ENCODE measurements at regions not wholly inside any gene's neighbourhood (a gene's known extent, or its start where the extent isn't known, plus 50 kb on each side); places are given as distances from the start of the nearest gene placed in this dataset.

- Mint-ChIP-seq H3K27me3 (no peaks in the 10 kb centered on the region), H3K4me1 (no peaks in the 10 kb centered on the region), H3K4me3 (no peak overlapping the region), H3K9me3 (peaks cover 0 to 10% (median 4%) of the 10 kb centered on the region in 7 donors), H3K36me3 (no peaks in the 10 kb centered on the region), H3K27ac (no peak overlapping the region)
- Histone ChIP-seq H3K27ac (ENCODE audit: insufficient read depth, low read length, poor library complexity, severe bottlenecking) (no peak overlapping the region), H3K27me3 (ENCODE audit: control insufficient read depth, insufficient read depth, low read length) (no peaks in the 10 kb centered on the region), H3K36me3 (ENCODE audit: control insufficient read depth, insufficient read depth, low read length) (no peaks in the 10 kb centered on the region), H3K4me3 (ENCODE audit: low read depth, low read length) (no peak overlapping the region), H3K4me1 (ENCODE audit: control insufficient read depth, insufficient read depth, low read length, poor library complexity, severe bottlenecking) (no peaks in the 10 kb centered on the region), H3K9me3 (ENCODE audit: control insufficient read depth in 2 of 2, low read length in 2 of 2) (no peaks in the 10 kb centered on the region)
- ATAC-seq (ENCODE audit: low read depth in 2 of 2) (no peak), DNase-seq (no peak)
These were observed 170.4 kb downstream of the DKK1 start for GRCh38 chr10:52484206-52485065.

DNA sequence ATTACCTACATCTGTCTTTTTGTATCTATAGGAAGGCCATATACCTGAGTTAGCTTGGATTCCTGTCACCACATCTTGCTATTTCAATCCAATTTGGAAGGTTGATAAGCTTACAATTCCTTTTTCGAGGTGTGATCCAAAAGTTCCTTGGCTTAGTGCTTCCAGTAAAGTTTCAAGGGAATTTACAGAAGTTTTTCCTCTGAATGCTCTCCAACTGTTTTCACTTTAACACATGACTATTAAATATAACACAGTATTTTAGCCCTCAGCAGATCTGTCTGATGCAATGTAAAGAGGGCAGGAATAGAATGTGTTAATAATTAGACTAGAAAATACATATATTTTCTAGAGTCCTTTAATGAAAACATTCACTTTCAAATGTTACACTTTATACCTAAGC lies 171.4 kb downstream of the DKK1 start:
- Mint-ChIP-seq H3K27ac (no peak overlapping the region), H3K36me3 (no peaks in the 10 kb centered on the region), H3K4me1 (no peaks in the 10 kb centered on the region), H3K27me3 (no peaks in the 10 kb centered on the region), H3K9me3 (peaks cover 0 to 7% (median 3%) of the 10 kb centered on the region in 7 donors), H3K4me3 (no peak overlapping the region)
- H3K36me3 ChIP-seq (ENCODE audit: control insufficient read depth, insufficient read depth, low read length): no peaks in the 10 kb centered on the region
- ATAC-seq (ENCODE audit: low read depth in 2 of 2): no peak
- H3K4me1 ChIP-seq (ENCODE audit: control insufficient read depth, insufficient read depth, low read length, poor library complexity, severe bottlenecking): no peaks in the 10 kb centered on the region
- H3K27ac ChIP-seq (ENCODE audit: insufficient read depth, low read length, poor library complexity, severe bottlenecking): no peak overlapping the region
- DNase-seq: no peak
- no peak overlapping the region for H3K4me3 ChIP-seq (ENCODE audit: low read depth, low read length)
- H3K9me3 ChIP-seq (ENCODE audit: control insufficient read depth in 2 of 2, low read length in 2 of 2): no peaks in the 10 kb centered on the region
- H3K27me3 ChIP-seq (ENCODE audit: control insufficient read depth, insufficient read depth, low read length): no peaks in the 10 kb centered on the region

GRCh38 chr10:52486840-52487611 lies 172.9 kb downstream of the DKK1 start:
- no peak overlapping the region for H3K4me3 Mint-ChIP-seq
- no peak for ATAC-seq (ENCODE audit: low read depth in 2 of 2)

DNA sequence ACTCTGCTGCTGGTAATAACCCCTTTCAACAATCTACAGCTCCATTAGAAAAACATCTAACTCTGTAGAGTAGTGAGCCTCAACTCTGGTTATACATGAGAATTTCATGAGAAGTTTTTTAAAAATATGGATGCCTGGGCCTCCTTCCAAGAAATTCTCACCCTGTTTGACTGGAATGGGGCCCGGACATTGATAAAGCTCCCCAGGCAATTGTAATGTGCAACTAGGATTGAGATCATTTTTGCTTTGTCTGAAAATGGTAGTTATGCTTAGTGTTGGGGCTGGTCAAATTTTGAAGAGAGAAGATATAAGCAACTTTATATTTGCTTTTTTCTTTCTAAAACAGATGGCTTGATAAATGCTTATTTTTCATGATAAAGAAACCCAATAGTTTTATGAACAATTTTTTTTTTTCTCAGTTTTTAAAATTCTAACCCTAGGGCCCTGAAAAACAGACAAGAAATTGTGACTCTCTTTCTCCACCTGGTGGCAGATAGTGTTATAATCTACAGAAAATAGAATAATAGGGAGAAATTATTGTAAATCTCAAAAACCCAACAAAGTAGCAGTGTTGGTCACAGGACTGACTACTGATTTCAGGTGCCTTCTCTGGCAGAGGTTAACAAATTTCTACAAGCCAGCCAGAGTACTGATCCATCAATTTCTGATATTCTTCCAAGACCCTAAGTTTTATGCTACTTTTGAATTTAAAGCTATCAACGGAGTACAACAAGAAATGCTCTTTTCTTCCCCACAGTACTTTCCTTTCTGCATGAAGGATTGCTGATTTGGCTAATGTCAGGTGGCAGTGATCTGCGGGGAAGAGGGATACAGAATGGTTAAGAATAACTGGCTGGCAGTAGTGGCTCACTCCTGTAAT lies 174.8 kb downstream of the DKK1 start:
- Histone ChIP-seq H3K27me3 (ENCODE audit: control insufficient read depth, insufficient read depth, low read length) (no peaks in the 10 kb centered on the region), H3K9me3 (ENCODE audit: control insufficient read depth in 2 of 2, low read length in 2 of 2) (no peaks in the 10 kb centered on the region), H3K36me3 (ENCODE audit: control insufficient read depth, insufficient read depth, low read length) (no peaks in the 10 kb centered on the region), H3K4me1 (ENCODE audit: control insufficient read depth, insufficient read depth, low read length, poor library complexity, severe bottlenecking) (no peaks in the 10 kb centered on the region), H3K4me3 (ENCODE audit: low read depth, low read length) (no peak overlapping the region), H3K27ac (ENCODE audit: insufficient read depth, low read length, poor library complexity, severe bottlenecking) (no peak overlapping the region)
- H3K36me3 Mint-ChIP-seq: no peaks in the 10 kb centered on the region
- no peaks in the 10 kb centered on the region for H3K4me1 Mint-ChIP-seq
- ATAC-seq (ENCODE audit: low read depth in 2 of 2) (no peak), DNase-seq (peak in 1 of 3 donors; percentile 1)
- H3K27me3 Mint-ChIP-seq: no peaks in the 10 kb centered on the region
- H3K27ac Mint-ChIP-seq: no peak overlapping the region
- peaks cover 0 to 9% (median 3%) of the 10 kb centered on the region in 7 donors for H3K9me3 Mint-ChIP-seq
- H3K4me3 Mint-ChIP-seq: no peak overlapping the region

More at GRCh38 chr10:52486840-52487611, 172.9 kb downstream of the DKK1 start:
- Histone ChIP-seq H3K4me1 (ENCODE audit: control insufficient read depth, insufficient read depth, low read length, poor library complexity, severe bottlenecking) (no peaks in the 10 kb centered on the region), H3K27me3 (ENCODE audit: control insufficient read depth, insufficient read depth, low read length) (no peaks in the 10 kb centered on the region), H3K4me3 (ENCODE audit: low read depth, low read length) (no peak overlapping the region), H3K9me3 (ENCODE audit: control insufficient read depth in 2 of 2, low read length in 2 of 2) (no peaks in the 10 kb centered on the region), H3K27ac (ENCODE audit: insufficient read depth, low read length, poor library complexity, severe bottlenecking) (no peak overlapping the region), H3K36me3 (ENCODE audit: control insufficient read depth, insufficient read depth, low read length) (no peaks in the 10 kb centered on the region)
- no peaks in the 10 kb centered on the region for H3K27me3 Mint-ChIP-seq
- no peak for DNase-seq
- no peak overlapping the region for H3K27ac Mint-ChIP-seq
- H3K9me3 Mint-ChIP-seq: peaks cover 0 to 10% (median 3%) of the 10 kb centered on the region in 7 donors
- H3K36me3 Mint-ChIP-seq: no peaks in the 10 kb centered on the region
- H3K4me1 Mint-ChIP-seq: no peaks in the 10 kb centered on the region

- H3K27ac Mint-ChIP-seq: no peak overlapping the region
These were observed 177.3 kb downstream of the DKK1 start for GRCh38 chr10:52491246-52491995.

DNA sequence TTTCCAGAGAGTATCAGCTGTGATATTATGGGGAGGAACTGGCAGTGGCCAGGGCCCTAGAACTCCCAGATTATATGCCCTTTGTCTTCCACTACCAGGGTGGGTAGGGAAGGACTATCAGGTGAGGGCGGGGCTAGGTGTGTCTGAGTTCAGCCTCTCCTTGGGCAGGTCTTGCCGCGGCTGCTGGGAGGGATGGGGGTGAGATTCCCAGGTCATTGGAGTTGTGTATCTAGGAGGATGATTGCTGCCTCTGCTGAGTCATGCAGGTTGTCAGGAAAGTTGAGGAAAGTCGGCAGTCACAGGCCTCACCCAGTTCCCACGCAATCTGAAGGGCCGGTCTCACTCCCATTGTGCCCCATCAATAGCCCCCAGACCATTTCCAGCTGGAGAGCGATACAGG lies 185.2 kb downstream of the DKK1 start:
- H3K4me3 Mint-ChIP-seq: no peak overlapping the region
- Histone ChIP-seq H3K4me1 (ENCODE audit: control insufficient read depth, insufficient read depth, low read length, poor library complexity, severe bottlenecking) (no peaks in the 10 kb centered on the region), H3K36me3 (ENCODE audit: control insufficient read depth, insufficient read depth, low read length) (no peaks in the 10 kb centered on the region), H3K27ac (ENCODE audit: insufficient read depth, low read length, poor library complexity, severe bottlenecking) (no peak overlapping the region), H3K4me3 (ENCODE audit: low read depth, low read length) (no peak overlapping the region), H3K27me3 (ENCODE audit: control insufficient read depth, insufficient read depth, low read length) (no peaks in the 10 kb centered on the region), H3K9me3 (ENCODE audit: control insufficient read depth in 2 of 2, low read length in 2 of 2) (peaks cover 0 to 3% of the 10 kb centered on the region in 2 experiments)
- H3K9me3 Mint-ChIP-seq: peaks cover 4 to 37% (median 7%) of the 10 kb centered on the region in 7 donors
- ATAC-seq (ENCODE audit: low read depth in 2 of 2) (no peak), DNase-seq (no peak)
- H3K4me1 Mint-ChIP-seq: no peaks in the 10 kb centered on the region
- no peaks in the 10 kb centered on the region for H3K36me3 Mint-ChIP-seq
- H3K27me3 Mint-ChIP-seq: no peaks in the 10 kb centered on the region
- peak overlapping the region in 1 of 3 donors; percentile 5 for H3K27ac Mint-ChIP-seq

More at GRCh38 chr10:52491246-52491995, 177.3 kb downstream of the DKK1 start:
- H3K9me3 Mint-ChIP-seq: peaks cover 0 to 13% (median 5%) of the 10 kb centered on the region in 7 donors
- H3K27me3 ChIP-seq (ENCODE audit: control insufficient read depth, insufficient read depth, low read length): no peaks in the 10 kb centered on the region
- no peak overlapping the region for H3K4me3 Mint-ChIP-seq
- no peaks in the 10 kb centered on the region for H3K4me1 ChIP-seq (ENCODE audit: control insufficient read depth, insufficient read depth, low read length, poor library complexity, severe bottlenecking)
- H3K27ac ChIP-seq (ENCODE audit: insufficient read depth, low read length, poor library complexity, severe bottlenecking): no peak overlapping the region
- DNase-seq (no peak), ATAC-seq (ENCODE audit: low read depth in 2 of 2) (no peak)
- no peaks in the 10 kb centered on the region for H3K36me3 ChIP-seq (ENCODE audit: control insufficient read depth, insufficient read depth, low read length)
- H3K27me3 Mint-ChIP-seq: no peaks in the 10 kb centered on the region
- no peak overlapping the region for H3K4me3 ChIP-seq (ENCODE audit: low read depth, low read length)
- no peaks in the 10 kb centered on the region for H3K4me1 Mint-ChIP-seq
- H3K9me3 ChIP-seq (ENCODE audit: control insufficient read depth in 2 of 2, low read length in 2 of 2): no peaks in the 10 kb centered on the region
- no peaks in the 10 kb centered on the region for H3K36me3 Mint-ChIP-seq

GRCh38 chr10:52500476-52500875 lies 186.4 kb downstream of the DKK1 start:
- Histone ChIP-seq H3K4me3 (ENCODE audit: low read depth, low read length) (no peak overlapping the region), H3K27ac (ENCODE audit: insufficient read depth, low read length, poor library complexity, severe bottlenecking) (no peak overlapping the region), H3K4me1 (ENCODE audit: control insufficient read depth, insufficient read depth, low read length, poor library complexity, severe bottlenecking) (no peaks in the 10 kb centered on the region), H3K27me3 (ENCODE audit: control insufficient read depth, insufficient read depth, low read length) (no peaks in the 10 kb centered on the region), H3K36me3 (ENCODE audit: control insufficient read depth, insufficient read depth, low read length) (no peaks in the 10 kb centered on the region), H3K9me3 (ENCODE audit: control insufficient read depth in 2 of 2, low read length in 2 of 2) (peaks cover 0 to 3% of the 10 kb centered on the region in 2 experiments)
- H3K27me3 Mint-ChIP-seq: no peaks in the 10 kb centered on the region
- H3K4me3 Mint-ChIP-seq: no peak overlapping the region
- peaks cover 4 to 42% (median 12%) of the 10 kb centered on the region in 7 donors for H3K9me3 Mint-ChIP-seq
- no peak overlapping the region for H3K27ac Mint-ChIP-seq
- H3K36me3 Mint-ChIP-seq: no peaks in the 10 kb centered on the region
- DNase-seq: no peak
- H3K4me1 Mint-ChIP-seq: no peaks in the 10 kb centered on the region
- ATAC-seq (ENCODE audit: low read depth in 2 of 2): no peak

Measured in CD4-positive, CD25-positive, alpha-beta regulatory T cell (primary cell).